ENCODE measurements at regions not wholly inside any gene's neighbourhood (a gene's known extent, or its start where the extent isn't known, plus 50 kb on each side); places are given as distances from the start of the nearest gene placed in this dataset.

GRCh38 chr14:76950055-76951020 is 78.2 kb downstream of the IRF2BPL start:
- intact Hi-C loops (cut with micrococcal nuclease), result no loop called here

- intact Hi-C loops (cut with micrococcal nuclease), result no loop called here
These were observed 79.5 kb downstream of the IRF2BPL start for GRCh38 chr14:76948976-76949375.

- intact Hi-C loops (cut with micrococcal nuclease), result no loop called here
These were observed 80.1 kb downstream of the IRF2BPL start for GRCh38 chr14:76948213-76948947.

GRCh38 chr14:76947838-76948184 is 80.7 kb downstream of the IRF2BPL start:
- intact Hi-C loops (cut with micrococcal nuclease), result loop anchor here (1.0 to 2.0 kb wide), 2 partner anchors 8 to 17 kb away; no protein-coding TSS in a partner anchor

GRCh38 chr14:76947078-76947837 is 81.2 kb downstream of the IRF2BPL start:
- intact Hi-C loops (cut with micrococcal nuclease), result loop anchor here (1.0 to 2.0 kb wide), 2 partner anchors 9 to 16 kb away; no protein-coding TSS in a partner anchor

- intact Hi-C loops (cut with micrococcal nuclease), result loop anchor here (1.0 to 2.0 kb wide), 2 partner anchors 10 to 16 kb away; no protein-coding TSS in a partner anchor
These were observed 81.8 kb downstream of the IRF2BPL start for GRCh38 chr14:76946753-76947077.

GRCh38 chr14:76943072-76943471 is 85.4 kb downstream of the IRF2BPL start:
- intact Hi-C loops (cut with micrococcal nuclease), result no loop called here

- intact Hi-C loops (cut with micrococcal nuclease), result no loop called here
These were observed 86.3 kb downstream of the IRF2BPL start for GRCh38 chr14:76941946-76942805.

- intact Hi-C loops (cut with micrococcal nuclease), result no loop called here
These were observed 87.0 kb downstream of the IRF2BPL start for GRCh38 chr14:76941544-76941943.

- intact Hi-C loops (cut with micrococcal nuclease), result no loop called here
These were observed 88.3 kb downstream of the IRF2BPL start for GRCh38 chr14:76940021-76940760.

GRCh38 chr14:76939015-76939742 is 89.3 kb downstream of the IRF2BPL start:
- intact Hi-C loops (cut with micrococcal nuclease), result no loop called here

GRCh38 chr14:76938092-76938500 is 90.4 kb downstream of the IRF2BPL start:
- intact Hi-C loops (cut with micrococcal nuclease), result no loop called here

GRCh38 chr14:76937181-76938091 is 91.1 kb downstream of the IRF2BPL start:
- intact Hi-C loops (cut with micrococcal nuclease), result no loop called here

GRCh38 chr14:76936483-76936882 is 92.0 kb downstream of the IRF2BPL start:
- intact Hi-C loops (cut with micrococcal nuclease), result no loop called here

GRCh38 chr14:76933515-76933914 is 95.0 kb downstream of the IRF2BPL start:
- intact Hi-C loops (cut with micrococcal nuclease), result no loop called here

GRCh38 chr14:76931631-76932402 is 96.7 kb downstream of the IRF2BPL start:
- intact Hi-C loops (cut with micrococcal nuclease), result loop anchor here (2.0 kb wide), 1 partner anchor 15 kb away; no protein-coding TSS in a partner anchor

- intact Hi-C loops (cut with micrococcal nuclease), result loop anchor here (1.0 to 2.0 kb wide), 2 partner anchors 16 to 32 kb away; no protein-coding TSS in a partner anchor
These were observed 98.0 kb downstream of the IRF2BPL start for GRCh38 chr14:76930549-76930948.

Measured in T-helper 2 cell treated with Interferon-gamma antibody and Interleukin-4, amounts not matched to agents 100 ng/mL and 5 ng/mL, for 36 hours (primary cell).